ENCODE measurements at regions not wholly inside any gene's neighbourhood (a gene's known extent, or its start where the extent isn't known, plus 50 kb on each side); places are given as distances from the start of the nearest gene placed in this dataset.

DNA sequence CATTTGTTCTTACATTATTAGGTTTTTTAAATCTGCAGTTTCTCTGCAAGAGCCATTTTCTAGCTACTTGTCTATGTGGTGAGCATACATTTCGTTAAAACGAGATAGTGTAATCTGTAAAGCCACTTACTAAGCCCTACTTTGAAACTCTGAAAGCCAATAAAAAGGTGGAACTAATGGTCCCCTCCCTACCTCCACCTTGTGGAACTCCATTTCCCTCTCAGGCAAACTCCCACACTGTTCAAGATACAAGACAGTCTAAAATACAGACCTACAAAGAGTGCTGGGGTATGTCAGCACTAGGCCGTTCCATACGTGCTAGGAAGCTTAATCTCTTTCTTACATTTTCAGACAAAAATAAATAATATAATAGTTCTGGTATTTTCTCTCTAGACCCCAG lies 74.1 kb downstream of the DUSP6 start:
- TF ChIP-seq, protein P1, sequence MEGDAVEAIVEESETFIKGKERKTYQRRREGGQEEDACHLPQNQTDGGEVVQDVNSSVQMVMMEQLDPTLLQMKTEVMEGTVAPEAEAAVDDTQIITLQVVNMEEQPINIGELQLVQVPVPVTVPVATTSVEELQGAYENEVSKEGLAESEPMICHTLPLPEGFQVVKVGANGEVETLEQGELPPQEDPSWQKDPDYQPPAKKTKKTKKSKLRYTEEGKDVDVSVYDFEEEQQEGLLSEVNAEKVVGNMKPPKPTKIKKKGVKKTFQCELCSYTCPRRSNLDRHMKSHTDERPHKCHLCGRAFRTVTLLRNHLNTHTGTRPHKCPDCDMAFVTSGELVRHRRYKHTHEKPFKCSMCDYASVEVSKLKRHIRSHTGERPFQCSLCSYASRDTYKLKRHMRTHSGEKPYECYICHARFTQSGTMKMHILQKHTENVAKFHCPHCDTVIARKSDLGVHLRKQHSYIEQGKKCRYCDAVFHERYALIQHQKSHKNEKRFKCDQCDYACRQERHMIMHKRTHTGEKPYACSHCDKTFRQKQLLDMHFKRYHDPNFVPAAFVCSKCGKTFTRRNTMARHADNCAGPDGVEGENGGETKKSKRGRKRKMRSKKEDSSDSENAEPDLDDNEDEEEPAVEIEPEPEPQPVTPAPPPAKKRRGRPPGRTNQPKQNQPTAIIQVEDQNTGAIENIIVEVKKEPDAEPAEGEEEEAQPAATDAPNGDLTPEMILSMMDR (IDR thresholded peaks at IDR 0.05) = no peak
- no peak for TF ChIP-seq POLR2A (IDR thresholded peaks at IDR 0.05)

Data from lower leg skin (tissue), 3 donors.